Erythroblast (primary cell): ENCODE measurements at regions not wholly inside any gene's neighbourhood (a gene's known extent, or its start where the extent isn't known, plus 50 kb on each side); places are given as distances from the start of the nearest gene placed in this dataset.

Experiments used
- GATA1 ChIP-seq: IDR thresholded peaks from 2 replicates; pipeline ENCODE4 v1.6.1; 2011; ENCODE audit warnings: low read depth, mild to moderate bottlenecking, control low read depth, low read length, moderate library complexity
- POLR2A ChIP-seq: IDR thresholded peaks from 2 replicates; pipeline ENCODE4 v1.6.1; 2011; ENCODE audit warnings: mild to moderate bottlenecking, low read length

- no peak for TF ChIP-seq POLR2A
- no peak for TF ChIP-seq GATA1
These were observed 207.9 kb upstream of the SULF2 start for GRCh38 chr20:47993035-47993755.
